GM21717 (cell line): ENCODE measurements at regions not wholly inside any gene's neighbourhood (a gene's known extent, or its start where the extent isn't known, plus 50 kb on each side); places are given as distances from the start of the nearest gene placed in this dataset.
"Not testable (repeated sequence)": the region's sequence is repeated elsewhere in the genome, so short reads cannot be mapped to it uniquely, and the experiment has no call there.

Experiments used
- ATAC-seq: cut with Tn5 transposase; IDR thresholded peaks from one replicate; pipeline ENCODE4 v1.9.1; 2021; ENCODE audit warnings: mild to moderate bottlenecking, moderate library complexity; ENCODE audit not compliant: unreplicated experiment

- ATAC-seq = no peak
Observed at GRCh38 chr4:141290771-141291170, 70.1 kb downstream of the ZNF330 start.

- ATAC-seq = no peak
Observed at GRCh38 chr4:141294306-141294705, 73.6 kb downstream of the ZNF330 start.

- ATAC-seq = no peak
Observed at GRCh38 chr4:141301216-141301615, 80.5 kb downstream of the ZNF330 start.

GRCh38 chr4:141302924-141303323 is 82.2 kb downstream of the ZNF330 start:
- no peak for ATAC-seq

GRCh38 chr4:141304346-141304745 is 83.7 kb downstream of the ZNF330 start:
- ATAC-seq = no peak

- ATAC-seq = no peak
Observed at GRCh38 chr4:141306331-141306730, 85.6 kb downstream of the ZNF330 start.

- peak; percentile 99 for ATAC-seq
Observed at GRCh38 chr4:141307241-141307689, 86.6 kb downstream of the ZNF330 start.

- ATAC-seq = no peak
Observed at GRCh38 chr4:141309874-141310273, 89.2 kb downstream of the ZNF330 start.

GRCh38 chr4:141311246-141312204 is 90.8 kb downstream of the ZNF330 start:
- ATAC-seq = no peak

- no peak for ATAC-seq
Observed at GRCh38 chr4:141314627-141315026, 93.9 kb downstream of the ZNF330 start.

- ATAC-seq = no peak
Observed at GRCh38 chr4:141328560-141329173, 108.0 kb downstream of the ZNF330 start.

GRCh38 chr4:141329174-141329569 is 108.5 kb downstream of the ZNF330 start:
- ATAC-seq = no peak

GRCh38 chr4:141330616-141331015 is 109.9 kb downstream of the ZNF330 start:
- ATAC-seq = no peak

GRCh38 chr4:141331534-141332358 is 111.1 kb downstream of the ZNF330 start:
- ATAC-seq = no peak

- not testable (repeated sequence) for ATAC-seq
Observed at GRCh38 chr4:141332359-141333181, 111.9 kb downstream of the ZNF330 start.

GRCh38 chr4:141333456-141334230 is 112.9 kb downstream of the ZNF330 start:
- not testable (repeated sequence) for ATAC-seq

- ATAC-seq = no peak
Observed at GRCh38 chr4:141335166-141335565, 114.5 kb downstream of the ZNF330 start.

GRCh38 chr4:141338238-141338637 is 117.5 kb downstream of the ZNF330 start:
- ATAC-seq = no peak

- no peak for ATAC-seq
Observed at GRCh38 chr4:141339391-141339790, 118.7 kb downstream of the ZNF330 start.

GRCh38 chr4:141339966-141340365 is 119.3 kb downstream of the ZNF330 start:
- ATAC-seq = no peak
